Tibial nerve (tissue), 3 donors: ENCODE measurements at regions not wholly inside any gene's neighbourhood (a gene's known extent, or its start where the extent isn't known, plus 50 kb on each side); places are given as distances from the start of the nearest gene placed in this dataset.

Experiments
- EP300 ChIP-seq, 2 donors: sonication (generic); formaldehyde crosslinking; IDR thresholded peaks; one replicate each; pipeline ENCODE4 v1.6.1; 2017; ENCODE audit warnings: antibody characterized with exemption in 2 of 2, mild to moderate bottlenecking in 1 of 2
- POLR2A ChIP-seq, 2 donors: fragments of 450-650 bp; IDR thresholded peaks; one replicate each; pipeline ENCODE4 v1.6.1; 2017; ENCODE audit warnings: antibody characterized with exemption in 2 of 2, mild to moderate bottlenecking in 2 of 2, moderate library complexity in 2 of 2

DNA sequence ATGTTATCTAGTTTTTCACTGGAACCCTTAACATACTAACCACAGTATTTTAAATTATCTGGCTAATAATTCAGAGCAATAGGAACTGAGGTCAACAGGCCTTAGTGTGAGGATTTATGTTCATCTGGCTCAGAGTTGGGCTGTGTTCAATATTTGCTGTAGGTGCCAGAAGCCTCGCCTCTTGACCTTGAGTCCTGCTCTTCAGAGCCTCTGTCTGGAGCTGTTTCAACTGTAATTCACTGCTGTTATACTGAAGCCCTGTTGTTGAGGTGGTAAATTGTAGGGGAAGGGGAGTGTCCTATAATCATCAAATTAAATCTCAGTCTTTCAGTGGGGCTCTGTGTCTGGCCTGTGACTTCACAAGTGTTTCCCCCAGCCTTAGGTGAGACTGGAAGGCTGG, 184.4 kb downstream of the CDH26 start:
- TF ChIP-seq EP300 (IDR thresholded peaks at IDR 0.05) (no peak), POLR2A (IDR thresholded peaks at IDR 0.05) (no peak)
